ENCODE measurements at regions not wholly inside any gene's neighbourhood (a gene's known extent, or its start where the extent isn't known, plus 50 kb on each side); places are given as distances from the start of the nearest gene placed in this dataset.

DNA sequence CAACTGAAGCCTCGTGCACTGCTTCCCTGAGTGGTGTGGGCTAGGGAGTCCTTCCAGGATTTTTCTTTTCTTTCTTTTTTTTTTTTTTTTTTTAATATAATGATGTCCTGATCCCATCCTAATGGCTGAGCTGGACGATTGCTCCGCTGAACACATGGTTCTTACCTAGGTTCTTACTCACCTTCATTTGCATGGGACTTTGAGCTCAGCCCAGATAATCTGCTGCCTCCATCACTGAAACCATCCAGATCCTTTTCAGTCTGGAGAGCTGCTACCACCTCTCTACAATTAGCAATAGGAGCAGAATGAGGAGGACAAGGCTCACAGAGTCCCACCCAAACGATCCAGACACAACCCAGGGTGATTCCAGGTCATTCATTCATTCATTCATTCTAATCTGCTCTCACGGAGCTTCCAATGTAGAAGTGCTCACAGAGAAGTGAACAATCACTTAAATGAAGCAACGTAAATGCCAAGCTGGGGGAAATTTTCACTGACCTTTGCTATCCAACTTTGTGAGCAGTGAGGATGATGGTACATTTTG is 246.3 kb upstream of the RREB1 start:
- Histone ChIP-seq H4K20me1 (replicated peaks; ENCODE audit: control insufficient read depth, extremely low read depth, insufficient read depth, low read length) (no peaks in the 10 kb centered on the region), H3K4me1 (ENCODE audit: control insufficient read depth, extremely low read depth, insufficient read depth, low read length) (no peaks in the 10 kb centered on the region), H3K9me1 (replicated peaks; ENCODE audit: control insufficient read depth, extremely low read depth, insufficient read depth, low read length) (no peaks in the 10 kb centered on the region), H3K36me3 (ENCODE audit: control insufficient read depth in 2 of 2, extremely low read depth in 1 of 2, insufficient read depth in 2 of 2, low read length in 2 of 2) (no peaks in the 10 kb centered on the region), H2AFZ (ENCODE audit: low read depth, low read length) (no peak overlapping the region), H3K4me2 (ENCODE audit: insufficient read depth, low read length) (no peak overlapping the region), H3K9ac (replicated peaks; ENCODE audit: extremely low read depth, insufficient read depth, low read length) (no peak overlapping the region), H3K27me3 (ENCODE audit: control insufficient read depth in 2 of 2, insufficient read depth in 2 of 2, low read length in 2 of 2) (peaks cover 0 to 5% of the 10 kb centered on the region in 2 experiments), H3K27ac (ENCODE audit: insufficient read depth, low read depth, low read length) (no peak overlapping the region), H3K9me3 (replicated peaks; ENCODE audit: control insufficient read depth, insufficient read depth, low read length) (no peaks in the 10 kb centered on the region), H3K79me2 (ENCODE audit: control insufficient read depth, insufficient read depth, low read length) (no peaks in the 10 kb centered on the region), H3K4me3 (replicated peaks in 1 of 3; ENCODE audit: insufficient read depth in 1 of 3, low read depth in 1 of 3, low read length in 3 of 3) (no peak overlapping the region)
- BruUV-seq (replicated peaks), result no TSS peak
- ChIA-PET POLR2A (no interaction called here), CTCF (no interaction called here)
- intact Hi-C loops (cut with micrococcal nuclease) (no loop called here), dilution Hi-C loops (cut with MboI; ENCODE audit: extremely low pct_ligation_motif_present, low sequenced_read_pairs) (no loop called here)
- DNase-seq (ENCODE audit: low read depth, low spot score) (no peak), FAIRE-seq (no peak)
- no peak for TF ChIP-seq JUN (IDR thresholded peaks at IDR 0.05; ENCODE audit: borderline replicate concordance, insufficient read depth, insufficient read length, low read depth)
- no peak for TF ChIP-seq CTCF (IDR thresholded peaks at IDR 0.05; ENCODE audit: extremely low read depth in 1 of 2, insufficient read depth in 1 of 2, low read depth in 1 of 2, low read length in 2 of 2)
- no peak for TF ChIP-seq EZH2 (IDR thresholded peaks at IDR 0.05; ENCODE audit: borderline replicate concordance, low read depth, low read length, severe bottlenecking)
- no peak for TF ChIP-seq FOS (IDR thresholded peaks at IDR 0.05; ENCODE audit: borderline replicate concordance, insufficient read depth, low read length)
- TF ChIP-seq, protein P1, sequence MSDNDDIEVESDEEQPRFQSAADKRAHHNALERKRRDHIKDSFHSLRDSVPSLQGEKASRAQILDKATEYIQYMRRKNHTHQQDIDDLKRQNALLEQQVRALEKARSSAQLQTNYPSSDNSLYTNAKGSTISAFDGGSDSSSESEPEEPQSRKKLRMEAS (IDR thresholded peaks at IDR 0.05; ENCODE audit: insufficient read depth, insufficient read length), result no peak

- ChIA-PET CTCF (no interaction called here), POLR2A (no interaction called here)
- Histone ChIP-seq H3K9me3 (replicated peaks; ENCODE audit: control insufficient read depth, insufficient read depth, low read length) (no peaks in the 10 kb centered on the region), H3K4me3 (replicated peaks in 1 of 3; ENCODE audit: insufficient read depth in 1 of 3, low read depth in 1 of 3, low read length in 3 of 3) (no peak overlapping the region), H3K79me2 (ENCODE audit: control insufficient read depth, insufficient read depth, low read length) (no peaks in the 10 kb centered on the region), H3K27me3 (ENCODE audit: control insufficient read depth in 2 of 2, insufficient read depth in 2 of 2, low read length in 2 of 2) (peaks cover 0 to 5% of the 10 kb centered on the region in 2 experiments), H2AFZ (ENCODE audit: low read depth, low read length) (no peak overlapping the region), H3K36me3 (ENCODE audit: control insufficient read depth in 2 of 2, extremely low read depth in 1 of 2, insufficient read depth in 2 of 2, low read length in 2 of 2) (no peaks in the 10 kb centered on the region), H4K20me1 (replicated peaks; ENCODE audit: control insufficient read depth, extremely low read depth, insufficient read depth, low read length) (no peaks in the 10 kb centered on the region), H3K9ac (replicated peaks; ENCODE audit: extremely low read depth, insufficient read depth, low read length) (no peak overlapping the region), H3K27ac (ENCODE audit: insufficient read depth, low read depth, low read length) (no peak overlapping the region), H3K9me1 (replicated peaks; ENCODE audit: control insufficient read depth, extremely low read depth, insufficient read depth, low read length) (no peaks in the 10 kb centered on the region), H3K4me2 (ENCODE audit: insufficient read depth, low read length) (no peak overlapping the region), H3K4me1 (ENCODE audit: control insufficient read depth, extremely low read depth, insufficient read depth, low read length) (no peaks in the 10 kb centered on the region)
- intact Hi-C loops (cut with micrococcal nuclease) (no loop called here), dilution Hi-C loops (cut with MboI; ENCODE audit: extremely low pct_ligation_motif_present, low sequenced_read_pairs) (no loop called here)
- no TSS peak for BruUV-seq (replicated peaks)
- DNase-seq (ENCODE audit: low read depth, low spot score), result no peak
- no peak for FAIRE-seq
- TF ChIP-seq EZH2 (IDR thresholded peaks at IDR 0.05; ENCODE audit: borderline replicate concordance, low read depth, low read length, severe bottlenecking) (no peak), POLR2AphosphoS5 (IDR thresholded peaks at IDR 0.05; ENCODE audit: insufficient read depth, low read depth, low read length) (no peak), JUN (IDR thresholded peaks at IDR 0.05; ENCODE audit: borderline replicate concordance, insufficient read depth, insufficient read length, low read depth) (no peak), CTCF (IDR thresholded peaks at IDR 0.05; ENCODE audit: extremely low read depth in 1 of 2, insufficient read depth in 1 of 2, low read depth in 1 of 2, low read length in 2 of 2) (no peak), POLR2A (IDR thresholded peaks at IDR 0.05; ENCODE audit: low read depth, low read length) (no peak), GATA2 (IDR thresholded peaks at IDR 0.05; ENCODE audit: insufficient read depth, insufficient read length, low read depth, low read length) (no peak), FOS (IDR thresholded peaks at IDR 0.05; ENCODE audit: borderline replicate concordance, insufficient read depth, low read length) (no peak), MYC (IDR thresholded peaks at IDR 0.05; ENCODE audit: low read depth, low read length) (no peak)
These were observed 245.8 kb upstream of the RREB1 start for GRCh38 chr6:6861995-6862394.
